ENCODE measurements at regions not wholly inside any gene's neighbourhood (a gene's known extent, or its start where the extent isn't known, plus 50 kb on each side); places are given as distances from the start of the nearest gene placed in this dataset.
"Not testable (repeated sequence)": the region's sequence is repeated elsewhere in the genome, so short reads cannot be mapped to it uniquely, and the experiment has no call there.

DNA sequence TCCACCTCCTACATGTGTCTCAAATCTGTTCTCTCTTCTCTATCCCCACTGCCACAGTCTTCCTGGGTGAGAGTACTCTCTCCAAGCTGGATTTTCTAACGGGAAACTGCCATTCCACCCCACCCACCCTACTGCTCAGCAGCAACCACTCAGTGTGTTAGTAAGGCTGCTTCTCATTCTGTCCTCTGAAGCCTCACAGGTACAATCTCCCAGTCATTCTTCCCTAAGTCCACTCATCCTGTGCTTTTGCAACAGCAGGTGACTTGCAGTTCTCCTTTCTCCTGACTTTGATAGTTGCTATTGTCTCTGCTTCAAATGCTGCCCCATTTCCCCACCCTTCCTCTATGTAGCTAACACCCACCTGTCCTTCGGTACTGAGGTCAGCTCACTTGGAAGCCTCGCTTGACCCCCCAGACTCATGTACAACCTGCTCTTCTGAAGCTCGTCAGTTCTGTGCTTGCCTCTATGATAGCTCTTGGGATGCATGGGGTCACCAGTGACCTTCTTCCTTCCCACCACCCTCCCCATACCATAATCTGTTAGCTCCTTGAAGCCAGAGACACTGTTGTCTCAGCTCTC lies 188.9 kb downstream of the RRAGC start:
- DNase-seq (ENCODE audit: low read depth in 2 of 2): no peak

DNA sequence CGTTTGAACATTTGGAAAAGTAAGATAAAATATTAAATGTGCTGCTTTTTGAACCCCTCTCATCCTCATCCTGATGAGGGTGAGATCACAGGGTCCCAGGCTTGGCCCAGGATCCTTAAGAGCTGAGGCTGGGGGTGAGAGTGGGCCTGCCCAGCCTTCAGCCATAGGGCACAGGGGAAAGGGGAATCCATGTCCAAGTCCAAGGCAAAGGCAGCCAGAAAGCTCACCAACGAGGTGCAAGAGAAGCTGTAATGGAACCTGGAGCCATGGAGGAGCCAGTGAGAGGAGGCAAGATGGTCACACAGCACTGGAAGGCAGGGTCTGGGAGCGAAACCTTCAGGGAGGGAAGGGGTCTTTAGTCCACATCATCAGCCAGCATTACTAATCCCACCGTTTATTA lies 191.9 kb downstream of the RRAGC start:
- no peak for DNase-seq (ENCODE audit: low read depth in 2 of 2)

DNA sequence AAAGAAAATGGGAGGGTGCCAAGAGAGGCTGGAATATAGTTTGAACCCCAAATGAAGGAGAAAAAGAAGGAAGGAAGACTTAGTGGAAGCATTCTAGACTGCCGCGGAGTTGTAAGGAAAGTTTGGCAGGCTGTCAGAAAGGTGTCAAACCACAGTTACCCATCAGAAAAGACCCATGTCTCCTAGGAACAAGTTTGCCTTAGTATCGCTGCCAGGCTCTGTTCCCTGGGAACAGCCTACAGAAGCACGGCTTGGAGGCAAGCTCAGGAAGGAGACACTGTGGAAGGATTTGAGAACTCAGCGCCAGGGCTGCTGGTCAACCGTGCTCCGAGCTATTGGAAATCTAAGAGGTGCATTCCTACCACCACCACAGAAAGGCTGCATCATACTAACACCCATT lies 197.4 kb downstream of the RRAGC start:
- no peak for DNase-seq (ENCODE audit: low read depth in 2 of 2)

DNA sequence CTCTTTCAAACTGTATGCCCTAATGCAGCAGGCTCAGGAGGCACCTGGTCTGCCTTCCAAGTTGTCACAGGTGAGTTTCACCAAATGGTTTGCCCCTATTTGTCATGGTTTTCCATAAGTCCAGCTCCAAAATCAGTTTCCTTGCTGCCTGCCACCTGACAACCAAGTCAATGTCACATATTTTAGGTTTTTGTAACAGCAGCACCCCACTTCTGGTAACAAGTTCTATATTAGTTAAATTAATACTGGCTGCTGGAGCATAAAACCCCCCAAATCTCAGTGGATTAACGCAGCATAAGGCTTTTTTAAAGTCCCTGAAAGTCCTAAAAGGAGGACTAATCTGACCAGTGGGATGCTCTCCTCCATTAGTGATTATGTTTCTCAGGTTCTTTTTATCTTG lies 200.7 kb downstream of the RRAGC start:
- DNase-seq (ENCODE audit: low read depth in 2 of 2): no peak

DNA sequence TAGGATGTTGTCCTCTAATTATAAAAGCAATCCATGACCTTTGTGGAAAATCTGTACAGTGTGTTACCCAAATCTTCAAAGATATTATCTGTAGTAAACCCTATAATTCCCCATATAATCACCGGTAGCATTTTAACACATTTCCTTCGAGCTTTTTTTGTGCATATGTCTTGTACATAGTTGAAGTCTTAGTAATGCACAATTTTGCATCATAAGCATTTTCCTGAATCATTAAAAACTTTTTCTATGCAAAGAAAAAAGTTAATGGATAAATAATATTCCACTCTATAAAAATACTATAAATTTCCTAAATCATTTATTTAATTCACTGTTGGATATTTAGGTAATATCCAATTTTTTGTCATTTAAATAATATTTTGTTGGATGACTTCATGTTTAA lies 201.7 kb downstream of the RRAGC start:
- DNase-seq (ENCODE audit: low read depth in 2 of 2): no peak

DNA sequence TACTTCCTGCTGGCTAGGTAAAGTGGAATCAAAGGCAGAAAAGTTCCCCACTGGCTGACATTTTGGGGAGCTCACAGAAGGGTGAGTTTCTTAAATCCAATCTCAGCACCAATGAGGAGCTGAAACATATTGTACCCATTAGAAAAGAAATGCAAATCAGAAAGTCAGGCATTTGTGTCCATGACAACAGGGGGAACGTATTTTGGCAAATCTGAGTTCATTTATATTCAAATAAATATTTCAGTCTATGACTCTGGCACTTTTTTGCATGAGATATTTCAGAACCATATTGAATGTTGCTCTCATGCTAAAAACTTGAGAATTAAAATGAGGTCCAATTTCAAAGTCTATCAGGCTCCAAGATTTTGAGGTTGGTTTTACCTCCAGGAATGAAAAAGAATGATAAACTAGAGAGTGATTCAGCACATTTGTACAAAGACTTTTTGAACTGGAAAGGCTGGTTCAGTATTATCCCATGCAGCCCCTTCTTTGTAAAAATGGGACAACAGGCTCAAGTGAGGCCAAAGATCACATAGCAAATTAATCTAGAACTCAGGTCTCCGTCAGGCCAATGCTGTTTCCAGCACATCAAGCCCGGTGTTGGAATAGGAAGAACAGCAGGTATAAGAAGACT lies 202.2 kb downstream of the RRAGC start:
- DNase-seq (ENCODE audit: low read depth in 2 of 2): no peak

DNA sequence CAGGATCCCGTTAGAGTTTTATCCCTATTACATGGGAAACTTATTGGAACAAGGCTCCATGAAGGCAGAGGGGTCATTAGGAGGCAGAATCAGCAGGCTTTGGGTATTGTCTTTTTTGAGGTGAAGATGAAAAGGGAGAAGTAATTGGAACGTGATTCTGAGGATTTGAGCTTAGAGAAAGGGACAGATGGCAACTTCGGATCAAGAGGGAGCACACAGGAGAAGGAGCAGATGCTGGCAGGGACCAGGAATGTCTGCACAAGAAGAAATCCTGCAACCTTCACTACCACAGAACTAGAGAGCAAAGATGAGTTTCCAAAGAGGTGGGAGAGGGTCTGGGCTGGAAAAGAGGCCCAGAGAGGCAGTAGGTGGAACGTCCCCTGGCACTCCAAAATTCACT lies 202.8 kb downstream of the RRAGC start:
- no peak for DNase-seq (ENCODE audit: low read depth in 2 of 2)

DNA sequence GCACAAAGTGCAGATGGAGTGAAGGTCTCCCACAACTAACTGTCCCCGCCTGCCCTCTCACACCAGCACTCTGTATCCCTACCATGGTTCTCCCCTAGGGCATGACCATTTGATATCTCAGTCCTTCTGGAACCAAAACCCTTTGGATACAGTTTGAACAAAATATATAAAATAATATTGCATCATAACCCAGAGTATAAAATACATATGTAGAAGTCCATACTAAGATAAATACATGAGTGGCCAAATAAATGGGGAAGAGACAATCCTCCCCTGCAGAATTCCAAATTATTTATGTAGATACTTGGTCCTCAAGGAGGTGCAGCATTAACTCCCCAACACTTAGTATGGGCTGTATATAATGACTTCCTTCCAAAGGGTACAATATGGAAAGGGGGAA lies 207.4 kb downstream of the RRAGC start:
- DNase-seq (ENCODE audit: low read depth in 2 of 2): no peak

DNA sequence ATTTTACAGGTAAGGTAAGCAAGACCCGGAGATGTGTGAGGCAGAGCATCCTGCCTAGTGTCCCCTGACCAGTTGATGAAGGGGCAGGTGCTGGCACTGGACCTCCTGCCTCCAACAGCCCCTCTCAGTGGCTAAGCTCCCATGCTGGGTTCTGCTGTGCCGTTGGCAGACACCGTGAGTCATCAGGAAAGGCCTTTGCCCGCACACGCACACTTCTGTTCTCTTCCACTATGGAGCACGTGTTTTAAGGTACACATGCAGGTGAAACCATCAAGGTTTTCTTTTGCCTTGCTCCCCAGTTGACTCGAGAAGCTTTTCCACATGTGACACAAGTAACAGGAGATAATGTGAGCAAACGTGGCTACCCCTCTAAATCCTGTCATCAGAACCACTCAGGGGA lies 207.9 kb downstream of the RRAGC start:
- no peak for DNase-seq (ENCODE audit: low read depth in 2 of 2)

DNA sequence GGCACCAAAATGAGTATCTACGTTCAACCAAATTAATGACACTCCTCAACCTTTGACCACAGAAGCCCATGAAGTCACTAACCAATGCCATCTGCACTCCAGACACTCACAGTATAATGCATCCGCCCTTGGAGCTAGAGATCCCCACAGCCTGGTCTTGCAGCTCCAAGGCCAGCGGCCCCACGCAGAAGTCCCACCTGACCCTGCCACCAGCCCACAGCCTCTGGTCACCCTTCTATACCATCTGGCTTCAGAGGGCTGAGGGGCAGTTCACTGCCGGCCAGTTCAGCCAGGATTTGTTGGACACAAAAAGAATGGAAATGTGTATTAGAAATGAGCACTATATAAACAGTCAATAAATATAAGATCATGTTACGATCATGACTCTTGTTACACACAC lies 211.2 kb downstream of the RRAGC start:
- no peak for DNase-seq (ENCODE audit: low read depth in 2 of 2)

DNA sequence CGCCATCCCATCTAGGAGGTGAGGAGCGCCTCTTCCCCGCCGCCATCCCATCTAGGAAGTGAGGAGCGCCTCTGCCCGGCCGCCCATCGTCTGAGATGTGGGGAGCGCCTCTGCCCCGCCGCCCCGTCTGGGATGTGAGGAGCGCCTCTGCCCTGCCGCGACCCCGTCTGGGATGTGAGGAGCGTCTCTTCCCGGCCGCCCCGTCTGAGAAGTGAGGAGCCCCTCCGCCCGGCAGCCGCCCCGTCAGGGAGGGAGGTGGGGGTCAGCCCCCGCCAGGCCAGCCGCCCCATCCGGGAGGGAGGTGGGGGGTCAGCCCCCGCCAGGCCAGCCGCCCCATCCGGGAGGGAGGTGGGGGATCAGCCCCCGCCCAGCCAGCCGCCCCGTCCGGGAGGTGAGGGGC lies 212.2 kb downstream of the RRAGC start:
- DNase-seq (ENCODE audit: low read depth in 2 of 2): not testable (repeated sequence)

DNA sequence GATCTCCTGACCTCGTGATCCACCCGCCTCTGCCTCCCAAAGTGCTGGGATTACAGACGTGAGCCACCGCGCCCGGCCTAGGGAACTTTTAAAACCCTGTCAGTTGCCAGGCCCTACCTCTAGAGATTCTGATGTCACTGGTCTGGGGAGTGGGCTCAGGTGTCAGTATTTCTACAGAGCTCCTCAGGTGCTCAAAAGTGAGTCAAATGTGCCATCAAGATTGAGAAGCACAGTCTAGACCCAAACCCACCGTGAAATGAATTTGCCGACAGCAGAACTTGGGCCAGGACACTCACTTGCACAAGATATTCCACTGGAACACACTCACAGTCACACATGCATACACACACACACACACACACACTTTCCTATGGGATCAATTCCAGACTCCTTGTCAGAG lies 215.5 kb downstream of the RRAGC start:
- DNase-seq (ENCODE audit: low read depth in 2 of 2): no peak

DNA sequence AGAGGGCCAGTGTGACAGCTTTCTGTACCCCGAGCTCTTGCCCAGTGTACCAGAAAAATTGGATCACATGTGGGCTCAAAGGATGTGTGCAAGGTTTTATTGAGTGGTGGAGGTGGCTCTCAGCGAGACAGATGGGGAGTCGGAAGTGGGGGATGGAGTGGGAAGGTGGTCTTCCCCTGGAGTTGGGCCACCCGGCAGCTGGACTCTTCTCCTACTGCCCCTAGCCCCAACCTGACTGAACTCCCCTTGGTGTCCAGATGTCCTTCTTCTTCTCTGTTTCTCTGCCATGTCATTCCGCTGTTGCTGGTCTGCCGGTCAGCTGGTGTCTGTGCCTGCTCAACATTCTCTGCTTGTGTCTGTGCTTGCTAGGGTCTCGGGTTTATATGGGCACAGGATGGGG lies 217.9 kb downstream of the RRAGC start:
- DNase-seq (ENCODE audit: low read depth in 2 of 2): no peak

DNA sequence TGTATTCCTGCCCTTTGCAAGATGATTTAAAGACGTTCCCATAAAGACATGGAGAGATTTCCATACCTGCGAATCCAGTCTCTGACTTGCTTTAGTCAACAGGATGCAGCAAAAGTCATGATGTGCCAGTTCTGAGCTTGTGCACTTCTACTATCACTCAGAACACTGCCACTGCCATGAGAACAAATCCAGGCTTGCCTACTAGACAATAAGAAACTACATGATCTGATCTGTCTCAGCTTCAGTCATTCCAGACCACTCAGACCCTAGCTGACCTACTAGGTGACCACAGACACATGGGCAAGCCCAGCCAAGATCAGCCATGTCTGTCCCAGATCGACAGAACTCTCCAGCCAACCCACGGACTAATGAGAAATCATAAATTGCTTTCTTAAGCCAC lies 219.2 kb downstream of the RRAGC start:
- no peak for DNase-seq (ENCODE audit: low read depth in 2 of 2)

DNA sequence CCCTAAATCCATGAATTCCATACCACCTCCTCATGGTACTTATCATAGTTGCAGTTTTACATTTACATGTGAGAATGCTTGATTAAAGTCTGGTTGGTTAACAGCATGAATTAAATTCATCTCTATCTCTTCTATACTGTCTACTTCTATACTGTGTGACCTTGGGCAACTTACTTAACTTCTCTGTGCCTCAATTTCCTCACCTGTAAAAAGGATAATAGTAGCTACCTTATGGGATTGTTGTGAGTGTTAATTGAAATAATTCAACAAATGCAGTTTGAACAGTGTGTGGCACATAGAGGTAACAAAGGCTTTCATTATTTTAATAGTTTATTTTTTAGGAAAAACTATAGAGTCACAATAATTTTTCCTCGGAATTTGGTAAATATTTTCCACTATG lies 231.3 kb downstream of the RRAGC start:
- DNase-seq (ENCODE audit: low read depth in 2 of 2): no peak

DNA sequence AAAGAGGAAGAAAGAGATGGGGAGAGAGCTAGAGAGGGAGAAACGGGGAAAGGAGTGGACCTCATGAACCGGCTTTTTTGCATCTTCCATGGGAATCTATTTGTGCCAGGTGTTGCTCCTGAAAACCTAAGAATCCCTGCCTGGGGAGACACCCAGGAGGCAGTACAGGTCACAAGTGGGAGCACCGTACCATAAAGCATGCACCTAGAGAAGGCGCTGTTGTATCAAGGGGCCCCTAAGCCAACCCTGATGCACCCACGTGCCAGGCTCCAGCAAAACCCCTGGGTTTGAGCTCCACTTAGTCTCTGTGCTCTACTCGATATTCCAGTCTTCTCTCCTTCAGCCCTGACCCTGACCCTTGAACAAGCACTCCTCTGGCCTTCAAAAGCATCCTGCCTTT lies 233.6 kb downstream of the RRAGC start:
- no peak for DNase-seq (ENCODE audit: low read depth in 2 of 2)

DNA sequence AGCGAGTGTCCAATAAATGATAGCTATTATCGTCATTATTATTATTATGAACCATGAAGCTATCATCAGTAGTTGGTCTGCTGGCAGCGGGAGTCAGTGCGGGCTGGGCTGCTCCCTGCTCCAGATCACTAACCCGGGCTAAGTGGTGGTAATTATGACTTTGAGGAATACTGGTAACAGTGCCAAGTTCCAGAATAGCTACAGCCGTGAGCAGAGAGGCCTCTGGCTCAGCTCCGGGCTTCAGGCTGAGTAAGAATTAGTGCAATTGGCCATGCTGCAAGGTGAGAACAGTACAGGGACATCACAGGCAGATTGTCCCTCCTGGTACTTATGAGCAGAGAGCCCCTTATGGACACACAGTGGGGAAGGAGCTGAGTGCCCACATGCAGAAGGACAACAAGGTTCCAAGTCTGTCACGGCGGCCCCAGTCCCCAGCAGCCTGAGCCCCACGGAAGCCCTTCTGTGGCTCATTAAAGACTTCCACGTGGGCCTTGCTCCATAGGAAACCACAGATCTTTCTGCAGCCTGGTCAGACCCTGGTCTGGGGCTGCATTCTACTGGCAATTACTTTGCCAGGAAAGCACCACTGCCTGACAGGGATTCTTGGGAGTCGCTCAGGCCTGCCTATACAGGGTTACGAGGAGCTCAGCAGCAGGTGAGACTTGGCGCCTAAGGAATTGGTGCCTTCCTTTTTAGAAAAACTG lies 235.1 kb downstream of the RRAGC start:
- DNase-seq (ENCODE audit: low read depth in 2 of 2): no peak

DNA sequence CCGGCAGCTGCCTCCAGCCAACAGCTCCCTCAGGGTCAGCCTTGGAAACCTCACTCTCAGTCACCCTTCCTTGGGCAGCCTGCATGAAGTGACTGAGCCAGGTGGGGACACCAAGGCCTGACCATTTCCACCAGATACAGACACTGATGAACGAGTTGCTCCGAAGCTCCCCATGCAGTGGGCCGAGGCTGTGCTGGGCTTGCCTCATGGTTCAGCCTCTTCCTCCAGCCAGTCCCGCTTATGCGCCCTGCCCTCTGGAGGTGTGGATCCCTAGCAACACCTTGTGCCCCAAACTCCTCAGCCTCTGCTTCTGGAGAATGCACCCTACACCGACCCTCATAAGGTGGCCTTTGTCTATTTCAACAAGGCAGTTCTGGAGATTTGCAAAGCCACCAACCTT lies 236.0 kb downstream of the RRAGC start:
- no peak for DNase-seq (ENCODE audit: low read depth in 2 of 2)

DNA sequence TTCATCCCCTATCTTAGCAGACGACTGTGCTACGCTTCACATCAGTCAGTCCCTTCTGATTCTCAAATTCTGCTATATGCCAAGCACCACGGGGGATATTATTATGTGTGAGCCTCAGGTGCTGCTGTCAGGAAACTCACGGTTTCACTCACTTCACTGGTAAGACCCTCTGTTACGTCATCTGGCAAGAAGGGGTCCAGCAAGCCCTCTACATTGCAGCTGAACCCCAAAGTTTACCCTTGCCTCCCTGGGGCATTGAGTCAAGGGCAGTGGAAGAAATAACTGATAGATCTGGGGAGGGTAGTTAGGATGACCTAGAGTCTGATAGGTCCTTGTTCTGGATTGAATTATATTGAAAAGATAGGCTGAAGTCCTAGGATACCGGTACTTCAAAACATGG lies 237.4 kb downstream of the RRAGC start:
- DNase-seq (ENCODE audit: low read depth in 2 of 2): no peak

DNA sequence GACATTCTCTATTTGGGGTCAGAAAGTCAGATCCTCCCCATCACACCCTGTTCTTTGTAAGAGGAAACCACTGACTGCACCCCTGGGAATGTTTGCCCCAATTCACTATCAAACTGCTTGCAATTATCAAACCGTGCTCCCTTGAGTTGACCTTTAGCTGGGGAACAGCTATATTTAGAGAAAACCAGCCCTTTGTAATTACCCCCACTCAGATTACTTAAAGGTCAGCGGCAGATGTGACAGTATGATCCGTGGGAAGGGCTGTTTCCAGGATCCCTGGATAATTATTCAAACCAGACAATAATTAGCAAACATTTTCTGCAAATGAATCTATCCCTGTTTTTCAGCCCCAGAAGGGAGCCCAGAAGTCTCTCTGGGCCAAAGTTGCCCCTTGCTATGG lies 242.7 kb downstream of the RRAGC start:
- no peak for DNase-seq (ENCODE audit: low read depth in 2 of 2)

DNA sequence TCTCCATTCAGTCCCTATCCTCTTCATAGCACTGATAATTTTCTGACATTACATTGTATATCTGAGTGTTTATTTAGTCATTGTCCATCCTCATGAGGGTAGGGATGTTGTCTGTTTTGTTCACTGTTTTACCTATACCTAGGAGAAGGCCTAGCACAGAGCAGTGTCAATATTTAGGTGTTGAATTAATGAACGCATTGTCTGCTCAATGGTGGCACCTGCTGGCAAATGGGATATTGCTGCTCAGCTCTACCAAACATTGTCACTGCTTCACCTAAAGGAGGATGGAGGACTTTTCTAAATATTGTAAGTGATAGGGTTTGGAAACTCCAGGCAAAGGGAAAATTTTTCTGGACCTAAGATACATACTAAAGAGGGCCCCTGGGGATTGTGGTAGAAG lies 243.9 kb downstream of the RRAGC start:
- DNase-seq (ENCODE audit: low read depth in 2 of 2): no peak

DNA sequence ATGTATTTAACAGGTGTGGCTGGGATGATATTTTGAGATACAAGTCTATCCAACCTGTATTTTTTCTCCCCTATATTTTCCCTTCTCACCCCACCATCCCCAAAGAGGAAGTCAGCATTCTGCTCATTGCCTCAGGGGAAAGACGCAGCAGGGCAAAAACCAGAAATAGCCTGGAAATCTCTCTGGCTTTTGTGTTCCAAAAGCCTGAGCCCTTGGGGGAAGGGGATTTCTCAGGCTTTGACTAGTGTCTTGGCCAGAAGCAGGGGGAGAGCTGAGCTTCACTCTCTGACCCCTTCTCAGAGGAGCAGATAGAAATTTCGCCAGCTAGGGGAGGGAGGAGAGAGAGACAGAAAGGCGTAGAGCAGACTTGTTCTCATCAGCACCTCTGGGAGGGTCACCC lies 244.7 kb downstream of the RRAGC start:
- DNase-seq (ENCODE audit: low read depth in 2 of 2): no peak

DNA sequence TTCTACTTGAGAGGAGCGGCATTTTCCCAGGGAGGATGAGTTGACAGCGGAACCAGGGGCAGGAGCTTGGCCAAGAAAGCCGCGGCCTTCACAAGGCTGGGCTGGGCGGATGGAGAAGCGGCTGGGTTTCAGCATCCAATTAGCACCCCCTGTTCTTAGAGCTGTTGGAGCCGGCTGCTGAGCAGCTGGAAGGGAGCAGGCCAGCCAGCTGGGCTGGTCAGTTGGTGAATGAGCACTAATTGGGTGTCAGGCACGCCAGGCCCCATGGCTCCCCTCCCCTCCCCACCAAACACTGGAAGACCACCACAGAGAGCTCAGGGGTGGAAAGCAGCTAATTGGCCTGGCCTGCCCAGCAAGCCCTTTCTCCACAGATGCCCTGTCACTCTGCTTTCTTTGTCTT lies 245.6 kb downstream of the RRAGC start:
- no peak for DNase-seq (ENCODE audit: low read depth in 2 of 2)

DNA sequence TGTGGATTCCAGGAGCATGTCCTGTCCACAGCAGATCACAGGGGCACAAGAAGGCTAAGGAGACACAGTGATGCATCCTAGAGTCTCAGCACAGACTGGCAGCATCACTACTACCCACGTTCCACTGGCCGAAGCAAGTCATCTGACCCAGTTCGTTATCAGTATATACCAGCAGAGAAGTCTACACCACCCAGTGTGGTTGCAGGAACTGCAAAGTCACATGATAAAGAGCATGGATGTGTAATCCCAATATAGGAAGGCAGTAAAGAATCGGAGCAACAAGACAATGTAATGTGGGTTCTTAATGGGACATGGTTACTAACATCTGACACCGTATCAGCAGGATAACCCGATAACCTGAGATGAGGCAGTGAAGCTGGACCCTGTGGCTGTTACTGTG lies 246.6 kb downstream of the RRAGC start:
- DNase-seq (ENCODE audit: low read depth in 2 of 2): no peak

Data from stimulated activated CD4-positive, alpha-beta T cell treated with anti-CD3 and anti-CD28 coated beads, Interleukin-15, amount 100 ng/mL, for 48 hours (primary cell).